Astrocyte (in vitro differentiated cells and primary cell): ENCODE measurements at regions not wholly inside any gene's neighbourhood (a gene's known extent, or its start where the extent isn't known, plus 50 kb on each side); places are given as distances from the start of the nearest gene placed in this dataset.

Experiments
- DNase-seq: peaks from one replicate; pipeline ENCODE4 v3.0.0-alpha.2; 2010; ENCODE audit warnings: low read depth
- FAIRE-seq: peaks from 2 replicates; lab custom pipeline; 2011; peaks lifted over from hg19 to GRCh38; lab: Jason Lieb, UNC
- H2AFZ ChIP-seq: 2 replicates; pipeline ENCODE4 v1.6.0; 2012; ENCODE audit warnings: low read depth, low read length, inconsistent platforms
- H3K27ac ChIP-seq: 2 replicates; pipeline ENCODE4 v1.5.1; 2011; ENCODE audit warnings: low read depth, low read length, inconsistent platforms
- H3K27me3 ChIP-seq: 2 replicates; pipeline ENCODE4 v1.6.0; 2011; ENCODE audit warnings: low read length, inconsistent platforms; ENCODE audit not compliant: insufficient read depth
- H3K36me3 ChIP-seq: 2 replicates; pipeline ENCODE4 v1.5.1; 2011; ENCODE audit warnings: low read length, inconsistent platforms; ENCODE audit not compliant: insufficient read depth
- H3K4me1 ChIP-seq: 2 replicates; pipeline ENCODE4 v1.5.1; 2011; ENCODE audit warnings: low read length, inconsistent platforms; ENCODE audit not compliant: insufficient read depth
- H3K4me2 ChIP-seq: 2 replicates; pipeline ENCODE4 v1.6.0; 2012; ENCODE audit warnings: low read length, inconsistent platforms
- H3K4me3 ChIP-seq: 2 replicates; pipeline ENCODE4 v1.5.1; 2011; ENCODE audit warnings: low read depth, mild to moderate bottlenecking, low read length, inconsistent platforms; ENCODE audit not compliant: insufficient read depth
- H3K79me2 ChIP-seq: 2 replicates; pipeline ENCODE4 v1.6.0; 2012; ENCODE audit warnings: mild to moderate bottlenecking, low read length, inconsistent platforms; ENCODE audit not compliant: insufficient read depth
- H3K9ac ChIP-seq: 2 replicates; pipeline ENCODE4 v1.6.0; 2012; ENCODE audit warnings: mild to moderate bottlenecking, low read length, inconsistent platforms
- H3K9me3 ChIP-seq: 2 replicates; pipeline ENCODE4 v1.5.1; 2012; ENCODE audit warnings: low read depth, mild to moderate bottlenecking, low read length, inconsistent platforms; ENCODE audit not compliant: insufficient read depth
- H4K20me1 ChIP-seq: 2 replicates; pipeline ENCODE4 v1.6.0; 2012; ENCODE audit warnings: low read length, inconsistent platforms; ENCODE audit not compliant: insufficient read depth
- H3K27ac Mint-ChIP-seq: one replicate; pipeline ENCODE4 v1.8.0; 2021; ENCODE audit warnings: mild to moderate bottlenecking, mixed read lengths; ENCODE audit not compliant: unreplicated experiment
- H3K27me3 Mint-ChIP-seq: one replicate; pipeline ENCODE4 v1.8.0; 2021; ENCODE audit warnings: low read depth, mixed read lengths; ENCODE audit not compliant: unreplicated experiment
- H3K36me3 Mint-ChIP-seq: one replicate; pipeline ENCODE4 v1.8.0; 2021; ENCODE audit warnings: low read depth, mixed read lengths; ENCODE audit not compliant: unreplicated experiment
- H3K4me1 Mint-ChIP-seq: one replicate; pipeline ENCODE4 v1.8.0; 2021; ENCODE audit warnings: low read depth, mixed read lengths; ENCODE audit not compliant: unreplicated experiment
- H3K4me3 Mint-ChIP-seq: one replicate; pipeline ENCODE4 v1.8.0; 2021; ENCODE audit warnings: mild to moderate bottlenecking, moderate library complexity, mixed read lengths; ENCODE audit not compliant: unreplicated experiment
- H3K9me3 Mint-ChIP-seq: one replicate; pipeline ENCODE4 v1.8.0; 2021; ENCODE audit warnings: mild to moderate bottlenecking, mixed read lengths; ENCODE audit not compliant: unreplicated experiment
- CTCF ChIP-seq: IDR thresholded peaks from 2 replicates; pipeline ENCODE4 v1.5.1; 2011; ENCODE audit warnings: low read depth, mild to moderate bottlenecking, inconsistent platforms, low read length, moderate library complexity; ENCODE audit not compliant: insufficient read depth
- EZH2 ChIP-seq: IDR thresholded peaks from 2 replicates; pipeline ENCODE4 v1.6.1; 2012; ENCODE audit warnings: mild to moderate bottlenecking, low read length, inconsistent platforms; ENCODE audit not compliant: insufficient read depth

GRCh38 chr16:64240586-64240985 is 881.3 kb downstream of the CDH11 start:
- no peak for FAIRE-seq
- H3K27ac Mint-ChIP-seq = no peak overlapping the region
- H3K36me3 Mint-ChIP-seq = no peaks in the 10 kb centered on the region
- Histone ChIP-seq H4K20me1 (no peaks in the 10 kb centered on the region), H3K4me3 (no peak overlapping the region), H3K79me2 (no peaks in the 10 kb centered on the region), H2AFZ (no peak overlapping the region), H3K36me3 (no peaks in the 10 kb centered on the region), H3K4me1 (no peaks in the 10 kb centered on the region), H3K4me2 (no peak overlapping the region), H3K27ac (no peak overlapping the region), H3K9ac (no peak overlapping the region), H3K27me3 (no peaks in the 10 kb centered on the region), H3K9me3 (no peaks in the 10 kb centered on the region)
- no peaks in the 10 kb centered on the region for H3K4me1 Mint-ChIP-seq
- peak; percentile 9 for DNase-seq
- no peak overlapping the region for H3K4me3 Mint-ChIP-seq
- H3K9me3 Mint-ChIP-seq = peaks cover 5% of the 10 kb centered on the region
- TF ChIP-seq CTCF = no peak
- TF ChIP-seq EZH2 = no peak
- no peaks in the 10 kb centered on the region for H3K27me3 Mint-ChIP-seq

- Histone ChIP-seq H3K4me2 (no peak overlapping the region), H3K9ac (no peak overlapping the region), H3K36me3 (no peaks in the 10 kb centered on the region), H4K20me1 (no peaks in the 10 kb centered on the region), H3K27me3 (no peaks in the 10 kb centered on the region), H3K27ac (no peak overlapping the region), H3K4me3 (no peak overlapping the region), H3K4me1 (no peaks in the 10 kb centered on the region), H2AFZ (no peak overlapping the region), H3K9me3 (no peaks in the 10 kb centered on the region), H3K79me2 (no peaks in the 10 kb centered on the region)
- H3K9me3 Mint-ChIP-seq = peaks cover 5% of the 10 kb centered on the region
- no peak overlapping the region for H3K27ac Mint-ChIP-seq
- no peak overlapping the region for H3K4me3 Mint-ChIP-seq
- FAIRE-seq = no peak
- H3K36me3 Mint-ChIP-seq = no peaks in the 10 kb centered on the region
- TF ChIP-seq EZH2 (no peak), CTCF (no peak)
- peak; percentile 28 for DNase-seq
- no peaks in the 10 kb centered on the region for H3K4me1 Mint-ChIP-seq
- H3K27me3 Mint-ChIP-seq = no peaks in the 10 kb centered on the region
These were observed 883.3 kb downstream of the CDH11 start for GRCh38 chr16:64238571-64238970.

- Histone ChIP-seq H3K4me2 (no peak overlapping the region), H3K9ac (no peak overlapping the region), H3K9me3 (no peaks in the 10 kb centered on the region), H3K36me3 (no peaks in the 10 kb centered on the region), H3K27ac (no peak overlapping the region), H3K4me1 (no peaks in the 10 kb centered on the region), H3K27me3 (no peaks in the 10 kb centered on the region), H2AFZ (no peak overlapping the region), H4K20me1 (no peaks in the 10 kb centered on the region), H3K79me2 (no peaks in the 10 kb centered on the region), H3K4me3 (no peak overlapping the region)
- TF ChIP-seq CTCF (no peak), EZH2 (no peak)
- H3K4me3 Mint-ChIP-seq = no peak overlapping the region
- H3K4me1 Mint-ChIP-seq = no peaks in the 10 kb centered on the region
- no peaks in the 10 kb centered on the region for H3K36me3 Mint-ChIP-seq
- no peak for DNase-seq
- no peak for FAIRE-seq
- peaks cover 5% of the 10 kb centered on the region for H3K9me3 Mint-ChIP-seq
- H3K27ac Mint-ChIP-seq = no peak overlapping the region
- no peaks in the 10 kb centered on the region for H3K27me3 Mint-ChIP-seq
These were observed 885.5 kb downstream of the CDH11 start for GRCh38 chr16:64236316-64236715.
